HEK293 (cell line): ENCODE measurements at regions not wholly inside any gene's neighbourhood (a gene's known extent, or its start where the extent isn't known, plus 50 kb on each side); places are given as distances from the start of the nearest gene placed in this dataset.

ENCODE experiments used
- ATF2 ChIP-seq: fragments of 450-650 bp; formaldehyde crosslinking; IDR thresholded peaks from 2 replicates; pipeline ENCODE4 v1.5.1; 2016; ENCODE audit warnings: missing biosample characterization, missing genetic modification characterization, low read depth
- CTCF ChIP-seq: fragments of 450-650 bp; formaldehyde crosslinking; IDR thresholded peaks from 2 replicates; pipeline ENCODE4 v1.5.1; 2016; ENCODE audit warnings: missing biosample characterization, missing genetic modification characterization
- PRDM1 ChIP-seq: fragments of 450-650 bp; formaldehyde crosslinking; IDR thresholded peaks from 2 replicates; pipeline ENCODE4; 2016; ENCODE audit warnings: missing biosample characterization, missing genetic modification characterization
- PRDM4 ChIP-seq: fragments of 450-650 bp; formaldehyde crosslinking; IDR thresholded peaks from 2 replicates; pipeline ENCODE4 v1.5.1; 2017; ENCODE audit warnings: missing biosample characterization, missing genetic modification characterization
- ZBTB17 ChIP-seq: fragments of 450-650 bp; formaldehyde crosslinking; IDR thresholded peaks from 2 replicates; pipeline ENCODE4 v1.5.1; 2016; ENCODE audit warnings: missing biosample characterization, missing genetic modification characterization
- ZBTB8A ChIP-seq: fragments of 450-650 bp; formaldehyde crosslinking; IDR thresholded peaks from 2 replicates; pipeline ENCODE4 v1.5.1; 2016; ENCODE audit warnings: missing biosample characterization, missing genetic modification characterization
- ZNF10 ChIP-seq: fragments of 450-650 bp; formaldehyde crosslinking; IDR thresholded peaks from 2 replicates; pipeline ENCODE4 v1.5.1; 2017; ENCODE audit warnings: missing biosample characterization, missing genetic modification characterization
- ZNF184 ChIP-seq: fragments of 450-650 bp; IDR thresholded peaks from 2 replicates; pipeline ENCODE4 v1.5.1; 2018; ENCODE audit warnings: missing biosample characterization, mild to moderate bottlenecking, missing genetic modification characterization
- ZNF423 ChIP-seq: fragments of 450-650 bp; formaldehyde crosslinking; IDR thresholded peaks from 2 replicates; pipeline ENCODE4 v1.5.1; 2016; ENCODE audit warnings: missing biosample characterization, missing genetic modification characterization
- ZNF501 ChIP-seq: fragments of 450-650 bp; formaldehyde crosslinking; IDR thresholded peaks from 2 replicates; pipeline ENCODE4 v1.5.1; 2016; ENCODE audit warnings: missing biosample characterization, missing genetic modification characterization
- ZNF561 ChIP-seq: fragments of 450-650 bp; IDR thresholded peaks from 2 replicates; pipeline ENCODE4 v1.5.1; 2018; ENCODE audit warnings: missing biosample characterization, missing genetic modification characterization, borderline replicate concordance
- TF ChIP-seq, protein P1 (sequence below): fragments of 450-650 bp; formaldehyde crosslinking; IDR thresholded peaks from 2 replicates; pipeline ENCODE4 v1.5.1; 2016; ENCODE audit warnings: missing biosample characterization, missing genetic modification characterization, borderline replicate concordance

DNA sequence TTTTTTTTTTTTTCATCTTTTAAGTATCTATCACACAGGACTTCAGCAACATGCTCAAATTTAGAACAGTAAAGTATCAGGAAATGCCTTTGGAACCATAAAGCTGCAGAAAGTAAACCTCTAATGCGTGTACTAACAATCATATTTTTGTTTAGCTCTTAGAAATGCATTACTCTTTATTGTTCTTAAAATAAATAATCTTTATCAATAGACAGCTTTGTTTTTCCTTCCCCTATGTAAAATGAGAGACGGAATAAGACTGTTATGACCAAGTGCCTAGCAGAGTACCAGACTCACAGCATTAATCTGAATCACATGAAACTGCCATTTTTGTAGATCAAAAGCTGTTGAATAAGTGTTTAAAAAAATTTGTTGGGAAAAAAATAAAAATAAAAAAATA lies 50.5 kb upstream of the COL25A1 start:
- TF ChIP-seq CTCF (tag by site-specific recombination) = no peak
- no peak for TF ChIP-seq ZNF423 (tag by site-specific recombination)
- TF ChIP-seq ZNF501 = no peak
- no peak for TF ChIP-seq PRDM4 (tag by site-specific recombination)
- no peak for TF ChIP-seq ATF2
- TF ChIP-seq PRDM1 (tag by site-specific recombination) = no peak
- TF ChIP-seq, protein P1, sequence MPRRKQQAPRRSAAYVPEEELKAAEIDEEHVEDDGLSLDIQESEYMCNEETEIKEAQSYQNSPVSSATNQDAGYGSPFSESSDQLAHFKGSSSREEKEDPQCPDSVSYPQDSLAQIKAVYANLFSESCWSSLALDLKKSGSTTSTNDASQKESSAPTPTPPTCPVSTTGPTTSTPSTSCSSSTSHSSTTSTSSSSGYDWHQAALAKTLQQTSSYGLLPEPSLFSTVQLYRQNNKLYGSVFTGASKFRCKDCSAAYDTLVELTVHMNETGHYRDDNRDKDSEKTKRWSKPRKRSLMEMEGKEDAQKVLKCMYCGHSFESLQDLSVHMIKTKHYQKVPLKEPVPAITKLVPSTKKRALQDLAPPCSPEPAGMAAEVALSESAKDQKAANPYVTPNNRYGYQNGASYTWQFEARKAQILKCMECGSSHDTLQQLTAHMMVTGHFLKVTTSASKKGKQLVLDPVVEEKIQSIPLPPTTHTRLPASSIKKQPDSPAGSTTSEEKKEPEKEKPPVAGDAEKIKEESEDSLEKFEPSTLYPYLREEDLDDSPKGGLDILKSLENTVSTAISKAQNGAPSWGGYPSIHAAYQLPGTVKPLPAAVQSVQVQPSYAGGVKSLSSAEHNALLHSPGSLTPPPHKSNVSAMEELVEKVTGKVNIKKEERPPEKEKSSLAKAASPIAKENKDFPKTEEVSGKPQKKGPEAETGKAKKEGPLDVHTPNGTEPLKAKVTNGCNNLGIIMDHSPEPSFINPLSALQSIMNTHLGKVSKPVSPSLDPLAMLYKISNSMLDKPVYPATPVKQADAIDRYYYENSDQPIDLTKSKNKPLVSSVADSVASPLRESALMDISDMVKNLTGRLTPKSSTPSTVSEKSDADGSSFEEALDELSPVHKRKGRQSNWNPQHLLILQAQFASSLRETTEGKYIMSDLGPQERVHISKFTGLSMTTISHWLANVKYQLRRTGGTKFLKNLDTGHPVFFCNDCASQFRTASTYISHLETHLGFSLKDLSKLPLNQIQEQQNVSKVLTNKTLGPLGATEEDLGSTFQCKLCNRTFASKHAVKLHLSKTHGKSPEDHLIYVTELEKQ (tag by site-specific recombination) = no peak
- no peak for TF ChIP-seq ZNF561 (tag by site-specific recombination)
- TF ChIP-seq ZNF184 = no peak
- TF ChIP-seq ZNF10 (tag by site-specific recombination) = no peak
- TF ChIP-seq ZBTB17 = no peak
- TF ChIP-seq ZBTB8A (tag by site-specific recombination) = no peak
